ENCODE measurements at regions not wholly inside any gene's neighbourhood (a gene's known extent, or its start where the extent isn't known, plus 50 kb on each side); places are given as distances from the start of the nearest gene placed in this dataset.

GRCh38 chr6:120965814-120966213, 368.5 kb downstream of the TBC1D32 start:
- Histone ChIP-seq H3K27me3 (no peaks in the 10 kb centered on the region), H3K9me3 (ENCODE audit: low read depth) (no peaks in the 10 kb centered on the region), H3K4me3 (no peak overlapping the region), H3K4me1 (ENCODE audit: low read depth) (no peaks in the 10 kb centered on the region), H3K27ac (no peak overlapping the region), H3K36me3 (no peaks in the 10 kb centered on the region)
- no peak for TF ChIP-seq CTCF (IDR thresholded peaks at IDR 0.05; ENCODE audit: low read depth, low read length)
- no peak for DNase-seq (ENCODE audit: low read depth in 1 of 2, low spot score in 1 of 2)

- no peak overlapping the region for H3K4me3 ChIP-seq
- TF ChIP-seq CTCF (IDR thresholded peaks at IDR 0.05; ENCODE audit: low read depth, low read length) = no peak
- no peaks in the 10 kb centered on the region for H3K4me1 ChIP-seq (ENCODE audit: low read depth)
- no peaks in the 10 kb centered on the region for H3K36me3 ChIP-seq
- no peak overlapping the region for H3K27ac ChIP-seq
- no peak for DNase-seq (ENCODE audit: low read depth in 1 of 2, low spot score in 1 of 2)
- H3K9me3 ChIP-seq (ENCODE audit: low read depth) = no peaks in the 10 kb centered on the region
- no peaks in the 10 kb centered on the region for H3K27me3 ChIP-seq
These were observed 373.5 kb downstream of the TBC1D32 start for GRCh38 chr6:120960761-120961160.

- no peak for TF ChIP-seq CTCF (IDR thresholded peaks at IDR 0.05; ENCODE audit: low read depth, low read length)
- Histone ChIP-seq H3K27ac (no peak overlapping the region), H3K9me3 (ENCODE audit: low read depth) (no peaks in the 10 kb centered on the region), H3K36me3 (no peaks in the 10 kb centered on the region), H3K27me3 (no peaks in the 10 kb centered on the region), H3K4me1 (ENCODE audit: low read depth) (no peaks in the 10 kb centered on the region), H3K4me3 (no peak overlapping the region)
- no peak for DNase-seq (ENCODE audit: low read depth in 1 of 2, low spot score in 1 of 2)
These were observed 380.2 kb downstream of the TBC1D32 start for GRCh38 chr6:120954111-120954510.

GRCh38 chr6:120951258-120951657, 383.0 kb downstream of the TBC1D32 start:
- no peak for TF ChIP-seq CTCF (IDR thresholded peaks at IDR 0.05; ENCODE audit: low read depth, low read length)
- DNase-seq (ENCODE audit: low read depth in 1 of 2, low spot score in 1 of 2) = no peak
- Histone ChIP-seq H3K27me3 (no peaks in the 10 kb centered on the region), H3K4me3 (no peak overlapping the region), H3K4me1 (ENCODE audit: low read depth) (no peaks in the 10 kb centered on the region), H3K27ac (no peak overlapping the region), H3K9me3 (ENCODE audit: low read depth) (no peaks in the 10 kb centered on the region), H3K36me3 (no peaks in the 10 kb centered on the region)

GRCh38 chr6:120947111-120947510, 387.2 kb downstream of the TBC1D32 start:
- Histone ChIP-seq H3K27me3 (no peaks in the 10 kb centered on the region), H3K4me1 (ENCODE audit: low read depth) (no peaks in the 10 kb centered on the region), H3K36me3 (no peaks in the 10 kb centered on the region), H3K4me3 (no peak overlapping the region), H3K9me3 (ENCODE audit: low read depth) (no peaks in the 10 kb centered on the region), H3K27ac (no peak overlapping the region)
- no peak for TF ChIP-seq CTCF (IDR thresholded peaks at IDR 0.05; ENCODE audit: low read depth, low read length)
- DNase-seq (ENCODE audit: low read depth in 1 of 2, low spot score in 1 of 2) = no peak

All from cardiac muscle cell (in vitro differentiated cells and primary cell).